DND-41 (cell line): ENCODE measurements at regions not wholly inside any gene's neighbourhood (a gene's known extent, or its start where the extent isn't known, plus 50 kb on each side); places are given as distances from the start of the nearest gene placed in this dataset.

ENCODE experiments used
- ATAC-seq: fragments of 200-7000 bp; cut with Tn5 transposase; 3 replicates; pipeline ENCODE4 v1.9.1; 2021; ENCODE audit warnings: low read depth; ENCODE audit not compliant: insufficient read depth
- DNase-seq: peaks from one replicate; pipeline ENCODE4 v3.0.0-alpha.2; 2020
- H2AFZ ChIP-seq: 2 replicates; pipeline ENCODE4 v1.6.0; 2012; ENCODE audit warnings: low read depth, low read length
- H3K27ac ChIP-seq: 2 replicates; pipeline ENCODE4 v1.5.1; 2012; ENCODE audit warnings: low read length, inconsistent platforms
- H3K27me3 ChIP-seq: fragments of 200-600 bp; sonication (generic); 2 replicates; pipeline ENCODE4 v1.6.0; 2012; ENCODE audit warnings: low read length, mild to moderate bottlenecking, inconsistent platforms; ENCODE audit not compliant: insufficient read depth, poor library complexity
- H3K36me3 ChIP-seq: 2 replicates; pipeline ENCODE4 v1.5.1; 2012; ENCODE audit warnings: low read length, inconsistent platforms; ENCODE audit not compliant: insufficient read depth
- H3K4me1 ChIP-seq: 2 replicates; pipeline ENCODE4 v1.5.1; 2012; ENCODE audit warnings: mild to moderate bottlenecking, low read length; ENCODE audit not compliant: insufficient read depth
- H3K4me2 ChIP-seq: 2 replicates; pipeline ENCODE4 v1.6.0; 2012; ENCODE audit warnings: mild to moderate bottlenecking, moderate library complexity, low read length, inconsistent platforms; ENCODE audit not compliant: insufficient read depth
- H3K4me3 ChIP-seq, 2 experiments: fragments of 200-600 bp in 1 of 2; shearing (Covaris generic) in 1 of 2; 2 replicates each; pipeline ENCODE4 v1.5.1; 2012 to 2016; ENCODE audit warnings: inconsistent platforms in 2 of 2, low read length in 2 of 2, mild to moderate bottlenecking in 2 of 2, low read depth in 1 of 2, moderate library complexity in 1 of 2
- H3K79me2 ChIP-seq: 2 replicates; pipeline ENCODE4 v1.6.0; 2012; ENCODE audit warnings: low read length, inconsistent platforms; ENCODE audit not compliant: insufficient read depth
- H3K9ac ChIP-seq: 2 replicates; pipeline ENCODE4 v1.6.0; 2012; ENCODE audit warnings: low read depth, mild to moderate bottlenecking, inconsistent platforms, low read length, moderate library complexity
- H3K9me3 ChIP-seq: 2 replicates; pipeline ENCODE4 v1.5.1; 2012; ENCODE audit warnings: low read length, moderate library complexity, mild to moderate bottlenecking, inconsistent platforms; ENCODE audit not compliant: insufficient read depth, severe bottlenecking
- H4K20me1 ChIP-seq: 2 replicates; pipeline ENCODE4 v1.6.0; 2012; ENCODE audit warnings: low read length; ENCODE audit not compliant: insufficient read depth
- EZH2 ChIP-seq: IDR thresholded peaks from 3 replicates; pipeline ENCODE4 v1.6.1; 2012; ENCODE audit warnings: borderline replicate concordance, low read depth, mild to moderate bottlenecking, moderate library complexity, low read length, inconsistent platforms; ENCODE audit not compliant: severe bottlenecking
- TF ChIP-seq, protein P1 (sequence below): IDR thresholded peaks from 2 replicates; pipeline ENCODE4 v1.5.1; 2012; ENCODE audit warnings: borderline replicate concordance, low read length, moderate library complexity, mild to moderate bottlenecking; ENCODE audit not compliant: poor library complexity, severe bottlenecking; ENCODE audit errors: extremely low read depth

DNA sequence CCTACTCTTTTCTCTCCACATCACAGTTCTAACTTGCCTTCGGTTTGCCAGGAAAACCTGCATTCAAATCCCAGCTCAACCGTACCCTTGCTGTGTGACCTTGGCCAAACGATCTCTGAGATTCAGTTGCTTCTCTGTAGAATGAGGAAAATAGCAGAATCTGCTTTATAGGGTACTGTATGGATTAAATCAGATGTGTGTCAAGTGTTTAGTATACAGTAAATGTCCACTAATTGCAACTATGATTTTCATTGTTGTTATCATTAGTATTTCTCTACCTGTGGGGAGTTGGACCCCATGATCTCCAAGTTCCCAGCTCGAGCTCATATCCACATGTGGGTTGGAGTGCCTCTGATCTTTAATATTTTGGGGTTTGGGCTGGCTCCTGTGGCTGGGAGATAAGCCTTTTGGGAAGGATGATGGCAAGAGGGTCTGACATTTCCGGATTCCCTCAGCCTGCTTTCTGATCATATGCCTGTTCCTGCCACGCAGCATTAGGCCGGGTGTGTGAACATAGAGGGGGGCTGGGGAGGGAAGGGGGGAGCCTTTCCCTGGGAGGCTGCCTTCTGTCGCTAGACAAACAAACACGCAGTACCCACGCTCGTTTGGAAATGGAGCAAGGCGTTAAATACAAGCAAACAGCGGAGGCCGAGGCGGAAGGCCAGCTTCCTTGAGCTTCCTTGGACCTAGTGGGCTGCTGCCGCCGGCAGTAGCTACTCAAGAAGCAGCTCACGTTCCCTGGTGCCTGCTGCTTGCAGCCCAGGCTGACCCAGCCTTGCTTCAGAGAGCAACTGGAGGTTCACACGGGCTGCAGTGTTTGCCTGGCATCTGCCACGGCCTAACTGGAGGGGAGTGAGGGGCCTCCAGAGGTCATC is 213.5 kb upstream of the LHX5 start:
- ATAC-seq (no peak), DNase-seq (no peak)
- peaks cover 16% of the 10 kb centered on the region for H3K27me3 ChIP-seq
- H3K36me3 ChIP-seq: no peaks in the 10 kb centered on the region
- H3K4me1 ChIP-seq: no peaks in the 10 kb centered on the region
- H3K9me3 ChIP-seq: no peaks in the 10 kb centered on the region
- H3K79me2 ChIP-seq: no peaks in the 10 kb centered on the region
- TF ChIP-seq, protein P1, sequence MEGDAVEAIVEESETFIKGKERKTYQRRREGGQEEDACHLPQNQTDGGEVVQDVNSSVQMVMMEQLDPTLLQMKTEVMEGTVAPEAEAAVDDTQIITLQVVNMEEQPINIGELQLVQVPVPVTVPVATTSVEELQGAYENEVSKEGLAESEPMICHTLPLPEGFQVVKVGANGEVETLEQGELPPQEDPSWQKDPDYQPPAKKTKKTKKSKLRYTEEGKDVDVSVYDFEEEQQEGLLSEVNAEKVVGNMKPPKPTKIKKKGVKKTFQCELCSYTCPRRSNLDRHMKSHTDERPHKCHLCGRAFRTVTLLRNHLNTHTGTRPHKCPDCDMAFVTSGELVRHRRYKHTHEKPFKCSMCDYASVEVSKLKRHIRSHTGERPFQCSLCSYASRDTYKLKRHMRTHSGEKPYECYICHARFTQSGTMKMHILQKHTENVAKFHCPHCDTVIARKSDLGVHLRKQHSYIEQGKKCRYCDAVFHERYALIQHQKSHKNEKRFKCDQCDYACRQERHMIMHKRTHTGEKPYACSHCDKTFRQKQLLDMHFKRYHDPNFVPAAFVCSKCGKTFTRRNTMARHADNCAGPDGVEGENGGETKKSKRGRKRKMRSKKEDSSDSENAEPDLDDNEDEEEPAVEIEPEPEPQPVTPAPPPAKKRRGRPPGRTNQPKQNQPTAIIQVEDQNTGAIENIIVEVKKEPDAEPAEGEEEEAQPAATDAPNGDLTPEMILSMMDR: no peak
- no peak for TF ChIP-seq EZH2
- no peak overlapping the region for H3K4me2 ChIP-seq
- H3K4me3 ChIP-seq: no peak overlapping the region
- no peaks in the 10 kb centered on the region for H4K20me1 ChIP-seq
- H2AFZ ChIP-seq: no peak overlapping the region
- no peak overlapping the region for H3K9ac ChIP-seq
- H3K27ac ChIP-seq: no peak overlapping the region

DNA sequence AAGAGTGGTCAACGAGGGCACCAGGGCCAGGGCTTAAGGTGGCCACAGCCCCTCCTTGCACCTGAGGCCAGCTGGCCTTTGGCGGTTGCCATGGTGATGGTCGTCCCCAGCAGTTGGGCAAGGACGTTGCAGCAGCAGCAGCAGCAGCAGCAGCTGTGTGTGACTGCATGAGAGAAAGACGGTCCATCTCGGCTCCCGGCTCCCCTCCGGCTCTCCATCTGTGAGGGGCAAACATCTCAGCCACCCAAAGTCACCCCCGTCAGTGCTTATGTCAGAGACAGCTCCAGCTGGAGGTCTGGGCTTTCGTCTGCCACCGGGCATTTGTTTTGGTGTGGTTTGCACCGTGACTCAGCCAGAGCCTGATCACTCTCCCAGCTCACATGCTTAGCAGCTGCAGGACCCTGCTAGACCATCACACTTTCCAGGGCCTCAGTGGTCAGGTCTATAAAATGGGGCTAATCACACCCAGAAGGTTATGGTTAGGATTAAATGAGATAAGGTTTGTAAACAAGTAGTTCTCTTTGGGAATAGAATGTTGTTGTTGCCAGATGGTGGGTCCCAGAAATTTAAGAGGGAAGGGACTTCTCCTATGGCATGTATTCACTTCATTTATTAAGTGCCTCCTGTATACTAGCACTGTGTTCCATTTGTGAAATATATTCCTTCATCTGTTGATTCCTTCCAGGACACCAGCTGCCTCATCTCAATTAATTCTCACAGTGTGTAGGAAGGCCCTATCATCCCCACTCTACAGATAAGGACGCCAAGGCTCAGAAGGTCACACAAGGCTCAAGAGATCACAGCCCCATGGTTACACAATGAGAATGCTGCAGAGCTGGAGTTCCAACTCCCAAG is 212.6 kb upstream of the LHX5 start:
- peaks cover 16% of the 10 kb centered on the region for H3K27me3 ChIP-seq
- H3K4me3 ChIP-seq: no peak overlapping the region
- no peaks in the 10 kb centered on the region for H3K4me1 ChIP-seq
- H3K4me2 ChIP-seq: no peak overlapping the region
- no peak overlapping the region for H3K27ac ChIP-seq
- no peaks in the 10 kb centered on the region for H3K79me2 ChIP-seq
- no peaks in the 10 kb centered on the region for H4K20me1 ChIP-seq
- H3K36me3 ChIP-seq: no peaks in the 10 kb centered on the region
- no peak overlapping the region for H3K9ac ChIP-seq
- no peak overlapping the region for H2AFZ ChIP-seq
- no peaks in the 10 kb centered on the region for H3K9me3 ChIP-seq
- ATAC-seq (no peak), DNase-seq (no peak)
- TF ChIP-seq, protein P1: no peak
- no peak for TF ChIP-seq EZH2

DNA sequence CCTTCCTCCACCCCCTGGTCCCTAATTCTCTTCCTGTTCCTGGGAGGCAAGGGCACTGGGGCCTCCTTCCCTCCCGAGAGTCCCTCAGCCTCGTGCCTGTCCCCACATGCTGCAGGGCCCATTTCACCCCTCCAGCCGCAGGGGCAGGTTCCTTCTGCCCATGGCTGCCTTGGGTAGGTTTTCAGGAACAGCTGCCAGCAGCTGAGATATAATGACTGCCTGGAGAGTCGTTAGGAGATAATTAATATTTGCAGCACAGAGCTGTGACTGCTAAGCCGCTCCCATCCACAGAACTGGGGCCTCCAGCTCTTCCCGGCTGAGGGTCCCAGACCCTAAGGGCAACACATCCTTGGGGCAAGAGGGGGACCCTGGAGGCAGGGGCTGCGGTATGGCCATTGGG is 211.9 kb upstream of the LHX5 start:
- Histone ChIP-seq H3K36me3 (no peaks in the 10 kb centered on the region), H3K79me2 (no peaks in the 10 kb centered on the region), H3K4me1 (no peaks in the 10 kb centered on the region), H3K27me3 (peaks cover 16% of the 10 kb centered on the region), H3K27ac (no peak overlapping the region), H4K20me1 (no peaks in the 10 kb centered on the region), H3K9ac (no peak overlapping the region), H3K4me2 (no peak overlapping the region), H2AFZ (no peak overlapping the region), H3K4me3 (no peak overlapping the region), H3K9me3 (no peaks in the 10 kb centered on the region)
- no peak for ATAC-seq
- DNase-seq: no peak
- no peak for TF ChIP-seq EZH2
- TF ChIP-seq, protein P1: no peak
